ENCODE measurements at regions not wholly inside any gene's neighbourhood (a gene's known extent, or its start where the extent isn't known, plus 50 kb on each side); places are given as distances from the start of the nearest gene placed in this dataset.

- intact Hi-C loops (cut with DNase I; ENCODE audit: low total_unique reads) (no loop called here), in situ Hi-C loops (cut with MboI; ENCODE audit: low pct_ligation_motif_present in 1 of 4, low pct_unique_long_range_greater_than_20kb in 1 of 4, low sequenced_read_pairs in 3 of 4) (no loop called here)
- H3K9me3 ChIP-seq, result no peaks in the 10 kb centered on the region
- no peak overlapping the region for H3K27ac ChIP-seq
- no peak for TF ChIP-seq POLR2AphosphoS5 (IDR thresholded peaks at IDR 0.05)
- TF ChIP-seq CTCF (IDR thresholded peaks at IDR 0.05), result no peak
- no peak for TF ChIP-seq EP300 (IDR thresholded peaks at IDR 0.05; ENCODE audit: low read depth)
- no peak for TF ChIP-seq POLR2A (IDR thresholded peaks at IDR 0.05)
- no peak overlapping the region for H3K4me3 ChIP-seq
- DNase-seq, result no peak
- no peaks in the 10 kb centered on the region for H3K27me3 ChIP-seq
- 87 to 90% methylated on average over 3 to 4 of the region's 4 CpGs for WGBS, 2 donors (ENCODE audit: low coverage in 1 of 2)
- H3K4me1 ChIP-seq, result no peaks in the 10 kb centered on the region
- no peaks in the 10 kb centered on the region for H3K36me3 ChIP-seq
Measured at GRCh38 chr14:88929656-88930436, 105.4 kb downstream of the TTC8 start.

- H3K36me3 ChIP-seq, result no peaks in the 10 kb centered on the region
- no peaks in the 10 kb centered on the region for H3K27me3 ChIP-seq
- no peaks in the 10 kb centered on the region for H3K4me1 ChIP-seq
- in situ Hi-C loops (cut with MboI; ENCODE audit: low pct_ligation_motif_present in 1 of 4, low pct_unique_long_range_greater_than_20kb in 1 of 4, low sequenced_read_pairs in 3 of 4), result no loop called here
- WGBS, 2 donors (ENCODE audit: low coverage in 1 of 2), result 87 to 89% methylated on average over 7 to 11 of the region's 11 CpGs
- no peak overlapping the region for H3K4me3 ChIP-seq
- H3K9me3 ChIP-seq, result no peaks in the 10 kb centered on the region
- no peak overlapping the region for H3K27ac ChIP-seq
- TF ChIP-seq POLR2AphosphoS5 (IDR thresholded peaks at IDR 0.05) (no peak), POLR2A (IDR thresholded peaks at IDR 0.05) (no peak), CTCF (IDR thresholded peaks at IDR 0.05) (no peak), EP300 (IDR thresholded peaks at IDR 0.05; ENCODE audit: low read depth) (no peak)
- DNase-seq, result no peak
- intact Hi-C loops (cut with DNase I; ENCODE audit: low total_unique reads), result no loop called here
Measured at GRCh38 chr14:88931321-88932110, 107.1 kb downstream of the TTC8 start.

GRCh38 chr14:88933191-88933590 lies 108.7 kb downstream of the TTC8 start:
- TF ChIP-seq CTCF (IDR thresholded peaks at IDR 0.05), result no peak
- TF ChIP-seq POLR2AphosphoS5 (IDR thresholded peaks at IDR 0.05), result no peak
- TF ChIP-seq POLR2A (IDR thresholded peaks at IDR 0.05), result no peak
- no peak for TF ChIP-seq EP300 (IDR thresholded peaks at IDR 0.05; ENCODE audit: low read depth)
- intact Hi-C loops (cut with DNase I; ENCODE audit: low total_unique reads) (no loop called here), in situ Hi-C loops (cut with MboI; ENCODE audit: low pct_ligation_motif_present in 1 of 4, low pct_unique_long_range_greater_than_20kb in 1 of 4, low sequenced_read_pairs in 3 of 4) (no loop called here)
- no peak for DNase-seq
- H3K27me3 ChIP-seq, result no peaks in the 10 kb centered on the region
- 38% methylated on average over 1 of the region's 1 CpG; no CpG with 5 or more reads in 1 of the 2 donors for WGBS, 2 donors (ENCODE audit: low coverage in 1 of 2)
- no peaks in the 10 kb centered on the region for H3K9me3 ChIP-seq
- no peaks in the 10 kb centered on the region for H3K36me3 ChIP-seq
- H3K4me1 ChIP-seq, result no peaks in the 10 kb centered on the region
- no peak overlapping the region for H3K27ac ChIP-seq
- H3K4me3 ChIP-seq, result no peak overlapping the region

GRCh38 chr14:88934351-88934806 lies 109.9 kb downstream of the TTC8 start:
- no peak overlapping the region for H3K4me3 ChIP-seq
- TF ChIP-seq POLR2A (IDR thresholded peaks at IDR 0.05) (no peak), EP300 (IDR thresholded peaks at IDR 0.05; ENCODE audit: low read depth) (no peak), CTCF (IDR thresholded peaks at IDR 0.05) (no peak), POLR2AphosphoS5 (IDR thresholded peaks at IDR 0.05) (no peak)
- WGBS, 2 donors (ENCODE audit: low coverage in 1 of 2), result 34 to 57% methylated on average over 2 to 3 of the region's 3 CpGs
- H3K27me3 ChIP-seq, result no peaks in the 10 kb centered on the region
- H3K4me1 ChIP-seq, result no peaks in the 10 kb centered on the region
- H3K36me3 ChIP-seq, result no peaks in the 10 kb centered on the region
- H3K9me3 ChIP-seq, result no peaks in the 10 kb centered on the region
- in situ Hi-C loops (cut with MboI; ENCODE audit: low pct_ligation_motif_present in 1 of 4, low pct_unique_long_range_greater_than_20kb in 1 of 4, low sequenced_read_pairs in 3 of 4), result no loop called here
- intact Hi-C loops (cut with DNase I; ENCODE audit: low total_unique reads), result no loop called here
- H3K27ac ChIP-seq, result no peak overlapping the region
- no peak for DNase-seq

All from transverse colon (tissue), 4 donors.